GM12878 (cell line): ENCODE measurements at regions not wholly inside any gene's neighbourhood (a gene's known extent, or its start where the extent isn't known, plus 50 kb on each side); places are given as distances from the start of the nearest gene placed in this dataset.

Experiments
- ATAC-seq: fragments of 200-7000 bp; cut with Tn5 transposase; 3 replicates; pipeline ENCODE4 v1.9.1; 2020; ENCODE audit warnings: mild to moderate bottlenecking, moderate library complexity
- BruUV-seq: library from RNA; stranded (reverse); fragments of 400-500 nt; replicated peaks from 2 replicates; lab custom pipeline; 2021; lab: Mats Ljungman, UMichigan
- CTCF ChIA-PET: fragments of 300-600 bp; sonication (Branson Sonifier 250); formaldehyde crosslinking; extraction: SDS; loops from one replicate; lab custom pipeline; 2021; ENCODE audit warnings: inconsistent platforms; lab: Yijun Ruan, JAX
- POLR2A ChIA-PET: fragments of 350-600 bp; formaldehyde crosslinking; extraction: SDS; loops from one replicate; lab custom pipeline; 2021; ENCODE audit warnings: inconsistent platforms; lab: Charles Lee
- RAD21 ChIA-PET: fragments of 300-600 bp; sonication (Branson Sonifier 250); formaldehyde crosslinking; loops from one replicate; lab custom pipeline; 2023; ENCODE audit warnings: antibody characterized with exemption; ENCODE audit not compliant: unreplicated experiment; lab: Charles Lee
- SMC1A ChIA-PET: fragments of 300-600 bp; sonication (Branson Sonifier 250); formaldehyde crosslinking; loops from one replicate; lab custom pipeline; 2023; ENCODE audit not compliant: unreplicated experiment, uncharacterized antibody; lab: Charles Lee
- DNase-seq: peaks from one replicate; pipeline ENCODE4 v3.0.0-alpha.2; 2011; ENCODE audit warnings: low read depth, low spot score
- FAIRE-seq: peaks from 3 replicates; lab custom pipeline; 2011; peaks lifted over from hg19 to GRCh38; lab: Jason Lieb, UNC
- H2AFZ ChIP-seq: 2 replicates; pipeline ENCODE4 v1.6.0; 2011; ENCODE audit warnings: low read depth, low read length, control low read depth; ENCODE audit not compliant: control insufficient read depth
- H3K27ac ChIP-seq: 2 replicates; pipeline ENCODE4 v1.5.1; 2011; ENCODE audit warnings: control low read depth; ENCODE audit not compliant: control insufficient read depth, insufficient read depth
- H3K27me3 ChIP-seq, 2 experiments: replicated peaks in 1 of 2; 2 replicates each; pipeline versions ENCODE4 v1.6.0 to v1.6.1; 2011; ENCODE audit warnings: low read length in 1 of 2; ENCODE audit not compliant: control insufficient read depth in 2 of 2, insufficient read depth in 2 of 2
- H3K36me3 ChIP-seq, 2 experiments: 2 replicates each; pipeline ENCODE4 v1.5.1; 2011; ENCODE audit warnings: low read length in 1 of 2; ENCODE audit not compliant: control insufficient read depth in 2 of 2, insufficient read depth in 2 of 2
- H3K4me1 ChIP-seq: 2 replicates; pipeline ENCODE4 v1.6.1; 2011; ENCODE audit warnings: mild to moderate bottlenecking, low read length, moderate library complexity, mixed read lengths; ENCODE audit not compliant: control insufficient read depth, insufficient read depth
- H3K4me2 ChIP-seq: 2 replicates; pipeline ENCODE4 v1.6.0; 2011; ENCODE audit warnings: control low read depth; ENCODE audit not compliant: control insufficient read depth, insufficient read depth
- H3K4me3 ChIP-seq: fragments of 200-600 bp; sonication (generic); 2 replicates; pipeline ENCODE4 v1.5.1; 2016
- H3K79me2 ChIP-seq: 2 replicates; pipeline ENCODE4 v1.6.0; 2011; ENCODE audit warnings: low read length; ENCODE audit not compliant: control insufficient read depth, insufficient read depth
- H3K9ac ChIP-seq: 2 replicates; pipeline ENCODE4 v1.8.0; 2011; ENCODE audit warnings: low read length, control low read depth, mixed read lengths; ENCODE audit not compliant: control insufficient read depth, insufficient read depth
- H3K9me3 ChIP-seq: replicated peaks from 3 replicates; pipeline ENCODE4 v1.5.1; 2011; ENCODE audit warnings: mild to moderate bottlenecking, low read length; ENCODE audit not compliant: control insufficient read depth, insufficient read depth
- H4K20me1 ChIP-seq: 2 replicates; pipeline ENCODE4 v1.6.0; 2011; ENCODE audit not compliant: control insufficient read depth, insufficient read depth
- BRCA1 ChIP-seq: IDR thresholded peaks from 2 replicates; pipeline ENCODE4 v1.6.1; 2011; ENCODE audit warnings: low read depth, low read length, improper control_type of control experiment
- CHD4 ChIP-seq: fragments of 200-600 bp; sonication (generic); IDR thresholded peaks from 2 replicates; pipeline ENCODE4 v1.6.1; 2016; ENCODE audit warnings: mild to moderate bottlenecking
- EP300 ChIP-seq, 2 experiments: fragments of 150-350 bp in 1 of 2; IDR thresholded peaks; 2 replicates each; pipeline ENCODE4 v1.6.1; 2011 to 2012; ENCODE audit warnings: low read depth in 2 of 2, low read length in 2 of 2, borderline replicate concordance in 1 of 2, improper control_type of control experiment in 1 of 2, inconsistent platforms in 1 of 2; ENCODE audit not compliant: control insufficient read depth in 1 of 2
- LARP7 ChIP-seq: fragments of 450-650 bp; IDR thresholded peaks from 2 replicates; pipeline ENCODE4 v1.6.1; 2017; ENCODE audit warnings: mild to moderate bottlenecking
- MEF2B ChIP-seq: fragments of 450-650 bp; IDR thresholded peaks from 2 replicates; pipeline ENCODE4 v1.6.1; 2018; ENCODE audit warnings: mild to moderate bottlenecking, moderate library complexity; ENCODE audit not compliant: partially characterized antibody, poor library complexity, severe bottlenecking
- PBX3 ChIP-seq: IDR thresholded peaks from 2 replicates; pipeline ENCODE4 v1.6.1; 2011; ENCODE audit warnings: mild to moderate bottlenecking, low read depth, low read length, moderate library complexity; ENCODE audit not compliant: insufficient replicate concordance
- WRNIP1 ChIP-seq: IDR thresholded peaks from 2 replicates; pipeline ENCODE4 v1.6.1; 2011; ENCODE audit warnings: low read depth, low read length, improper control_type of control experiment, borderline replicate concordance
- WGBS: methylation state at CpG from one replicate; pipeline ENCODE4 v1.1.6; 2016; ENCODE audit warnings: low lambda C conversion rate; ENCODE audit not compliant: insufficient replicate concordance, insufficient coverage; ENCODE audit errors: missing lambda C conversion rate; 5-methylcytosine and 5-hydroxymethylcytosine counted together
- in situ Hi-C: fragments of 300-500 bp; cut with MboI; formaldehyde crosslinking; loops from 9 replicates; pipeline ENCODE4 v1.14.3; 2018; ENCODE audit warnings: mixed read lengths
- intact Hi-C: fragments of 100-400 bp; cut with micrococcal nuclease; formaldehyde crosslinking; loops from one replicate; pipeline ENCODE4 v1.14.2; 2022; ENCODE audit not compliant: unreplicated experiment
- TF ChIP-seq, protein P1 (sequence below): fragments of 450-650 bp; IDR thresholded peaks from 2 replicates; pipeline ENCODE4 v1.6.1; 2014; ENCODE audit warnings: mild to moderate bottlenecking
- TF ChIP-seq, protein P2 (sequence below): IDR thresholded peaks from 2 replicates; pipeline ENCODE4 v1.6.1; 2012; ENCODE audit warnings: low read depth, low read length, improper control_type of control experiment

- Histone ChIP-seq H3K36me3 (no peaks in the 10 kb centered on the region), H3K9me3 (no peaks in the 10 kb centered on the region; the same call in 2 of the 3 replicates), H3K4me1 (no peaks in the 10 kb centered on the region), H3K9ac (no peak overlapping the region), H3K79me2 (no peaks in the 10 kb centered on the region), H3K27me3 (no peaks in the 10 kb centered on the region), H3K4me3 (no peak overlapping the region), H4K20me1 (no peaks in the 10 kb centered on the region), H3K27ac (no peak overlapping the region), H2AFZ (no peak overlapping the region), H3K4me2 (no peak overlapping the region)
- BruUV-seq: no TSS peak
- intact Hi-C loops (no loop called here), in situ Hi-C loops (no loop called here)
- CTCF ChIA-PET: interaction anchor here (1.6 kb wide), 1 partner anchor 194 kb away, joined by 3 read pairs; no protein-coding TSS in a partner anchor
- TF ChIP-seq MEF2B: no peak
- no peak for TF ChIP-seq LARP7
- TF ChIP-seq, protein P1, sequence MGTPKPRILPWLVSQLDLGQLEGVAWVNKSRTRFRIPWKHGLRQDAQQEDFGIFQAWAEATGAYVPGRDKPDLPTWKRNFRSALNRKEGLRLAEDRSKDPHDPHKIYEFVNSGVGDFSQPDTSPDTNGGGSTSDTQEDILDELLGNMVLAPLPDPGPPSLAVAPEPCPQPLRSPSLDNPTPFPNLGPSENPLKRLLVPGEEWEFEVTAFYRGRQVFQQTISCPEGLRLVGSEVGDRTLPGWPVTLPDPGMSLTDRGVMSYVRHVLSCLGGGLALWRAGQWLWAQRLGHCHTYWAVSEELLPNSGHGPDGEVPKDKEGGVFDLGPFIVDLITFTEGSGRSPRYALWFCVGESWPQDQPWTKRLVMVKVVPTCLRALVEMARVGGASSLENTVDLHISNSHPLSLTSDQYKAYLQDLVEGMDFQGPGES: no peak
- TF ChIP-seq, protein P2, sequence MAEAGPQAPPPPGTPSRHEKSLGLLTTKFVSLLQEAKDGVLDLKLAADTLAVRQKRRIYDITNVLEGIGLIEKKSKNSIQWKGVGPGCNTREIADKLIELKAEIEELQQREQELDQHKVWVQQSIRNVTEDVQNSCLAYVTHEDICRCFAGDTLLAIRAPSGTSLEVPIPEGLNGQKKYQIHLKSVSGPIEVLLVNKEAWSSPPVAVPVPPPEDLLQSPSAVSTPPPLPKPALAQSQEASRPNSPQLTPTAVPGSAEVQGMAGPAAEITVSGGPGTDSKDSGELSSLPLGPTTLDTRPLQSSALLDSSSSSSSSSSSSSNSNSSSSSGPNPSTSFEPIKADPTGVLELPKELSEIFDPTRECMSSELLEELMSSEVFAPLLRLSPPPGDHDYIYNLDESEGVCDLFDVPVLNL: no peak
- TF ChIP-seq WRNIP1: no peak
- TF ChIP-seq EP300 (IDR thresholded peaks at IDR 0.05; ENCODE audit: borderline replicate concordance in 1 of 2, control insufficient read depth in 1 of 2, low read depth in 2 of 2, low read length in 2 of 2): no peak
- no peak for TF ChIP-seq BRCA1
- no peak for TF ChIP-seq PBX3
- TF ChIP-seq CHD4: no peak
- ATAC-seq (no peak), DNase-seq (no peak), FAIRE-seq (no peak)
- RAD21 ChIA-PET: no interaction called here
- POLR2A ChIA-PET: no interaction called here
- SMC1A ChIA-PET: no interaction called here
- WGBS: 69% methylated on average over 3 of the region's 3 CpGs
Measured at GRCh38 chr3:160078533-160078932, 89.9 kb downstream of the IL12A start.
